ENCODE measurements at regions not wholly inside any gene's neighbourhood (a gene's known extent, or its start where the extent isn't known, plus 50 kb on each side); places are given as distances from the start of the nearest gene placed in this dataset.
A peak's percentile ranks its signal among the peaks of the same experiment; 100 is the strongest.

- TF ChIP-seq CTCF (conservative IDR thresholded peaks at IDR 0.05) (no peak), ZFX (IDR thresholded peaks at IDR 0.05) (no peak)
- H3K27ac ChIP-seq = no peak overlapping the region
Observed at GRCh38 chr16:80163339-80163738, 377.5 kb upstream of the DYNLRB2 start.

- H3K27ac ChIP-seq = no peak overlapping the region
- TF ChIP-seq CTCF (conservative IDR thresholded peaks at IDR 0.05) = no peak
- no peak for TF ChIP-seq ZFX (IDR thresholded peaks at IDR 0.05)
Observed at GRCh38 chr16:80161799-80162739, 378.7 kb upstream of the DYNLRB2 start.

GRCh38 chr16:80158766-80159165, 382.0 kb upstream of the DYNLRB2 start:
- no peak overlapping the region for H3K27ac ChIP-seq
- TF ChIP-seq ZFX (IDR thresholded peaks at IDR 0.05) (no peak), CTCF (conservative IDR thresholded peaks at IDR 0.05) (no peak)

DNA sequence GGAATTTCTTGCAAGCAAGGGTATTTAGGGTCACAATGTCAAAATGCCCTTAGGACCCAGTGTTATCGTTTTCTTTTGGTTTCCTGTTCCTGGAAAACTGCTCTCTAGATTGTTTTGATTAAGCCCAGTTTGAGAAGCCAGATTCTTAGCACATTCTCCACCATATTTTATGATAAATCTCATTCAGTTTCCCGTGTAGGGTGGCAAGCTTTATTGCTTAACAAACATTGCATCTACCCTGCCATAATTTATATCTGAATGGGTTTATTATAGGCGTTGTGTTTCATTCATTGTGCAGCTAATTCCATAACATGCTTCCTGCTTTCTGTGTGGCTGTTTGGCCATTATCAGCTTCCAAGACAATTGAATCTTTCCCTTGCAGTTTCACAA, 389.1 kb upstream of the DYNLRB2 start:
- H3K27ac ChIP-seq = no peak overlapping the region
- TF ChIP-seq ZFX (IDR thresholded peaks at IDR 0.05) (no peak), CTCF (conservative IDR thresholded peaks at IDR 0.05) (no peak)

- H3K27ac ChIP-seq = no peak overlapping the region
Observed at GRCh38 chr16:80150978-80151721, 389.6 kb upstream of the DYNLRB2 start.

GRCh38 chr16:80148826-80149225, 392.0 kb upstream of the DYNLRB2 start:
- TF ChIP-seq ZFX (IDR thresholded peaks at IDR 0.05) = no peak
- TF ChIP-seq CTCF (conservative IDR thresholded peaks at IDR 0.05) = no peak
- H3K27ac ChIP-seq = peak overlapping the region; percentile 11; the same call in 1 of the 2 replicates

More at GRCh38 chr16:80150978-80151721, 389.6 kb upstream of the DYNLRB2 start:
- no peak for TF ChIP-seq CTCF (conservative IDR thresholded peaks at IDR 0.05)
- TF ChIP-seq ZFX (IDR thresholded peaks at IDR 0.05) = no peak

Data from C4-2B (cell line).